GM19455 (cell line): ENCODE measurements at regions not wholly inside any gene's neighbourhood (a gene's known extent, or its start where the extent isn't known, plus 50 kb on each side); places are given as distances from the start of the nearest gene placed in this dataset.
"Not testable (repeated sequence)": the region's sequence is repeated elsewhere in the genome, so short reads cannot be mapped to it uniquely, and the experiment has no call there.

ENCODE experiments used
- ATAC-seq: cut with Tn5 transposase; IDR thresholded peaks from one replicate; pipeline ENCODE4 v1.9.1; 2021; ENCODE audit not compliant: unreplicated experiment

GRCh38 chr4:27343411-27343810 is 482.8 kb downstream of the STIM2 start:
- no peak for ATAC-seq

GRCh38 chr4:27350161-27350560 is 489.5 kb downstream of the STIM2 start:
- no peak for ATAC-seq

GRCh38 chr4:27357283-27357682 is 496.6 kb downstream of the STIM2 start:
- no peak for ATAC-seq

GRCh38 chr4:27358269-27358668 is 497.6 kb downstream of the STIM2 start:
- no peak for ATAC-seq

- no peak for ATAC-seq
Measured at GRCh38 chr4:27360131-27360530, 499.5 kb downstream of the STIM2 start.

- no peak for ATAC-seq
Measured at GRCh38 chr4:27360790-27361267, 500.2 kb downstream of the STIM2 start.

- no peak for ATAC-seq
Measured at GRCh38 chr4:27364509-27364908, 503.9 kb downstream of the STIM2 start.

GRCh38 chr4:27366104-27366823 is 505.6 kb downstream of the STIM2 start:
- no peak for ATAC-seq

- no peak for ATAC-seq
Measured at GRCh38 chr4:27368781-27369180, 508.1 kb downstream of the STIM2 start.

- no peak for ATAC-seq
Measured at GRCh38 chr4:27381815-27382214, 521.2 kb downstream of the STIM2 start.

GRCh38 chr4:27387711-27388110 is 527.1 kb downstream of the STIM2 start:
- no peak for ATAC-seq

- ATAC-seq: no peak
Measured at GRCh38 chr4:27397886-27398285, 537.2 kb downstream of the STIM2 start.

- no peak for ATAC-seq
Measured at GRCh38 chr4:27398631-27399310, 538.1 kb downstream of the STIM2 start.

GRCh38 chr4:27407616-27408015 is 547.0 kb downstream of the STIM2 start:
- ATAC-seq: no peak

- no peak for ATAC-seq
Measured at GRCh38 chr4:27412613-27413012, 552.0 kb downstream of the STIM2 start.

- ATAC-seq: no peak
Measured at GRCh38 chr4:27414887-27415731, 554.5 kb downstream of the STIM2 start.

- ATAC-seq: no peak
Measured at GRCh38 chr4:27428661-27429060, 568.0 kb downstream of the STIM2 start.

- no peak for ATAC-seq
Measured at GRCh38 chr4:27429364-27429871, 568.8 kb downstream of the STIM2 start.

- ATAC-seq: no peak
Measured at GRCh38 chr4:27442146-27442545, 581.5 kb downstream of the STIM2 start.

- ATAC-seq: not testable (repeated sequence)
Measured at GRCh38 chr4:27442661-27443060, 582.0 kb downstream of the STIM2 start.

GRCh38 chr4:27463816-27464215 is 603.2 kb downstream of the STIM2 start:
- ATAC-seq: no peak
